MV-4-11 (cell line): ENCODE measurements at regions not wholly inside any gene's neighbourhood (a gene's known extent, or its start where the extent isn't known, plus 50 kb on each side); places are given as distances from the start of the nearest gene placed in this dataset.
A peak's percentile ranks its signal among the peaks of the same experiment; 100 is the strongest.

Experiments used
- DNase-seq: peaks from one replicate; lab custom pipeline; 2025; lab: John Stamatoyannopoulos, UW

DNA sequence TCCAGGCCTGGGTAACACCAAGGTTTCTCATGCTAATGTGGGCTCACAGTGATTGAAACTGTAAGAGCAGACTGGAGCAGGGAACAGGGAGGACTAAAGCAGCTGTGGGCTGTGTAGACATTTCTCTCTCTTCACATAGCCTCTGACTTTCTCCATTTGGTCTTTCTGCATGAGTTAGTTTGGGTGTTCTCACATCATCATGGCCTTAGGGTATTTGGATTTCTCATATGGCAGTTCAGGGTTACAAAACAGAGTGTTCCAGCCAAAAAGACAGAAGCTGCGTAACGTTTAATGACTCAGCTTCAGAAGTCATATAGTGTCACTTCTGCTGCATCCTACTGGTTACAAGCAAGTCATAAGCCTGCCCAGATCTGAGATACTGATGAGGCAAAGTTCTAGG is 52.0 kb upstream of the OSBPL8 start:
- peak; percentile 74 for DNase-seq

DNA sequence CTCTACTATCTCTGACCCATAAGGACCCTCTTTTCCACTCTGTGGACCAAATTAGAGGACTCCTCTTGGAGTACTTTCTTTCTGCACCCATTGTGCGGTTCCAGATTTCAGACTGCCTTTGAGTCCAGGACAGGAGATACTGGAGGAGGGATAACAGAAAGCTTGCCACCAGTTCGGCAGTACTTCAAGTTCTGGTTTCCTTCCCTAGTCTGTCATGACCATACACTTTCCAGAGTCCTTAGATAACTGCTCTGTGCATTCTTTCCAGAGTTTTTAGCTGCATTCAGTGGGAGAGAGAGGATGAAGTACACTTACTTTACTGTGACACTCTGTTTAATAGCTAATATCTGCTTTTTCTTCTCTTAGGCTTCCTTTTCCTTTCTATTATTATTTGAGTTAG is 54.8 kb upstream of the OSBPL8 start:
- DNase-seq: no peak

DNA sequence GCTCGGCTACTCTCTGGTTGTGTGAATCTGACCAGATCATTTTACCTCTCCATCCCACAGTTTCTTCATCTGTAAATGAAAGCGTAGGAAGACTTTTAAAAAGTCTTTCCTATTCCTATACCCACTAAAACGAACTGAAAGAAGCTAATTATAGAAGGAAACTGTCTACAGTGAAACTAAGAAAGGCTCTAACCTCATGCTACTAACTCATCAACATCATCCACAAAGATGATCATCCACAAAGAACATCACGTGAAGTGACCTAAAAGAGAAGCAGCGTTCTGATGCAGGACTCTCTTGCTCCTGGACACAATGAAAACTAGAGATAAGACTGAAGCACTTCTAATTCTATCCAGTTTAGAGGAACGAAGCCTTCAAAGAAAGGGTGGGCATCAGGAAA is 58.5 kb upstream of the OSBPL8 start:
- peak; percentile 53 for DNase-seq

DNA sequence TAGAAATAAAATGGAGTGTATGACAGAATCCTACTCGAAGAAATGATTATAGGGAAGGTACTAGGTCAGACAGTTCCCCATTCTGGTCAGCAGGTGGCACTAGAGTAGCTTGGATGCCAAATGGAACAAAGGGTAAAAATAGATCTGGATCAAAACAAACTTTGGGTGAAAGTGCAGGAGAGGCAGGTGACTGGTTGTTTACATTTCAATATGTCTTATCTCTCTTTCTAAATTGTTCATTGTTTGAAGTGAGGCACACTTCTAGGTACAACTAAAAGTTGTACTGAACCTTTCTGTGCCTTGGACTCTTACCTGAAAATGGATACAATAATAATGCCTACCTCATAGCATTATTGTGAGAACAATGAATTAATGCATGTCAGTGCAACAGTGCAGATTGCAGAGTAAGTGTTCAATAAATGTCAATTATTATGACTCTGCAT is 62.0 kb upstream of the OSBPL8 start:
- peak; percentile 55 for DNase-seq

DNA sequence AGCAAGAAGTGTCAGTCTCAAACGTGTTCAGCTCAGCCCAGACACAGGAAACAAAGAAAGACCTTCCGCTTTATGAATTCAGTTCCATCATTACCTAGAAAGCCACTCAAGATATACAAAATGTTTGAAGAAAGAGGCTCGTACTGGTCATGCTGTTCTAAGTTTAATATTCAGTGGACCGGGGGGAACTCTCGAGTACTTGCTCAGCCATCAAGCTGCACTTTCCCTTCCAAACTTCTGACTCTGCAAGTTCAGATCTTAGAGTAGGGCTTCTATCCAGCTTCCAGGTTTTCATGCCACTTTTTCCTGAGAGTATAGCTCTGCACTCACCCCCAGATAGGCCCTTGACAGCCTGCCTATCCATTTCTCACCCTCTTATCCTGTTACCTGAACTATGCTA is 62.8 kb upstream of the OSBPL8 start:
- no peak for DNase-seq

DNA sequence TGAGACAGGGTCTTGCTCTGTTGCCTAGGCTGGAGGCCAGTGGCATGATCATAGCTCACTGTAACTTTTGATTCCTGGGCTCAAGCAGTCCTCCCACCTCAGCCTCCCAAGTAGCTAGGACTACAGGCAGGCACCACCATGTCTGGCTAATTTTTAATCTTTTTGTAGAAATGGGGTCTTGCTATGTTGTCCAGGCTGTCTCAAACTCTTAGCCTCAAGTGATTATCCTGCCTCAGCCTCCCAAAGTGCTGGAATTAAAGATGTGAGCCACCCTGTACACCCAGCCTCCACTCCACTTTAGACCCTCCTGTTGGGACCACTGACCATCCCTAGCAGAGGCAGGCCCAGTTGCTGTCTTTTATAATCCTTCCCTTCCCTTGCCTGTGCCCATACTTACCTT is 63.3 kb upstream of the OSBPL8 start:
- no peak for DNase-seq

DNA sequence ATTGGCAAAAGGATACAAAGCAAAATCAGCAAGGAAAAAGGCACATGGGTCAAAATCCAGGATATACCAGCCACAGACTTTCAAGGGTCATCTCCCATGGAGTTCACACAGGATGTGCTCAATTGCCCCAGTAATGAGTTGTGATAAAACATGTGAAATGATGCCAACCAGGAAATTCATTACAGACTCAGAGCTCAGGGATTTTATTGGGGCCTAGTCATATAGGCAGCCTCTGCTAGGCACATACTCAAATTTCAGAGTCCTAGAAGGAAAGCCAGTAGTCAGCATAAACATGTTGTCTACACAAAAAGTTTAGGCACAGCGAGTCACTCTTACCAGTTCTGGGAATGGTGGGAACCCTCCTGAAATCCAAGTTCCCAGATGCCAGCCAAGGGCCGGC is 64.4 kb upstream of the OSBPL8 start:
- DNase-seq: no peak

DNA sequence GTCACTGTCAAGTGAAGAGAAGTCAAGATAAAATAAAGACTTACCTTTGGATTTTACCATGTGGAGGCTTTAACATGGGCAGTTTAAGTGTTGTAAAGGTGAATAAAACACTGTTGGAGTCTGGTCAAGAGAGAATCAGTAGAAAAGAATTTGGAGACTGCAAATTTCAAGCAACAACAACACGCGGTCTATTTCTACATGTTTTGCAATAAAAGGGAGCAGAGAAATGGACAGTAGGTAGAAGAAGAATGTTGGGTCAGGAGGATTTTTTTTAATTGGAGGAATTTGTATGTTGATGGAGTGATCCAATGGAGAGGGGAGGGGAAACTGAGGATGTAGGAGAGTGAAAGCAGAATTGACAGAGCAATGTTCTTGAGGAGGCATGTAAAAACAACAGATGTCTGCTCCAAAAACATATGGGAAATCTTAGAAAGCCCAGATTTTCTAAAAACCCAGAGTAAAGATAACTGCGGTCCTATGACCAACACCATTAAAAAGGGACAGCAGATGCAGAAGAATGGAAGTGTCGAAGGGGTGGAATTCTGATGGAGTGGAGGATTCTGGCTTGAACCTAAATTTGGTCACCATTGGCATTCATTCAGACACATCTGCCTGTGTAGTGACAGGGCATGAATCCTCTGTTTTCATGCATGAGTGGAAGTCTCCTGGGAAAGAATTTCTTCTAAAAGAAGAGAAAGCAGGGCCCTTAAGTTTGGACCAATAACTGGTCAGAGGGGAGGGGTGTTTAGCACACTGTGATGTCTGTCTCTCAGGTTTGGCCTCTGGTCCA is 68.0 kb upstream of the OSBPL8 start:
- DNase-seq: no peak

DNA sequence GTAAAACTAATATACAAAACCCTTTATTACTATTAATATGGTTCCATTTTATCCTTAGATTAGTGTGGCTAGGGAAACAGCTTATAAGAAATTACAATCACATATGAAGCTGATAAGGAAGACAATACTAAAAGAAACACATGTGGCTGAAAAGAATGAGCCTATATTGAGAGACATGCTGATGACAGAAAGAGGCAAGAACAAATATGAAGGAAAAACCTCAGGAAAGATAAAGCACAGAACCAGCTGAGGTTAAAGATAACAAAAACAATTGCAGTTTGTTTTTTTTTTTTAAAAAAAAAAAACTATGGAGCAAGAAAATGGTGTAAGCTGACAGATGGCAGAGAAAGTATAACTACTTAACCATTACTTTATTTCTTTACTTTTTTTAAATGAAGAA is 69.2 kb upstream of the OSBPL8 start:
- no peak for DNase-seq

DNA sequence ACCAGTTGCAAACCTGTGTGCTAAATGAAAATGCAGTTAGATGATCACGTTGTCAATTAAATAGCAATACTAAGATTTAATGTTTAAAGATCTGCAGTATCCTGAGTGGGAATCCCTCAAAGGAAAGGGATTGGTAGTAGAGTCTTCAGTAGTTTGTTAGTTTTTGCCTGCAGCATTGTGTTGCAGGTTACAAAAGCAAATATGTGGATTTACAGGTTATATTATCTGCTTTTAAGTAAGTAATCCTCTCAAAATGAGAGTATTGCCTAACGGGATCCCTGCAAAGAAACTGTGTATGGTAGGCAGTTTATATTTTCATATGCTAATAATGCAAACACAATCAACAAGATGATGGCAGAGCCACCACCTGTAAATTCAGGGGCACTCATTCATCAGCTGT is 72.2 kb upstream of the OSBPL8 start:
- DNase-seq: no peak

DNA sequence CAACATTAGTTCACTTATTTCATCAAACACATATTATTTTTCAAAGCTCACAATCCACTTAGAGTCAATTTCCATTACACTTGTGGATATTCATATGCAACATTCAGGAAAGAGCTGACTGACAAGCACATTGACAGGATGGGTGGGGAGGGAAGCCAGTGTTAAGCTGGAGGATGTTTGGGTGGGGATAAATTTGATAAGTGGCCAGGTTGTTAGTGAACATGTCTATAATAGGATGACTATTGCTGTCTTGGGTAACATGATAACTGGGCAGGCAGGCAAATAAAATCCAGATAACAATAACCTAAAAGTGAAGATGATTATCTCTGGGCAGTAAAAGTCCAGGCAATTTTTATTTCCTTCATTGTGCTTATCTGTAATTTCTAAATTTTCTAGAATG is 73.8 kb upstream of the OSBPL8 start:
- no peak for DNase-seq

DNA sequence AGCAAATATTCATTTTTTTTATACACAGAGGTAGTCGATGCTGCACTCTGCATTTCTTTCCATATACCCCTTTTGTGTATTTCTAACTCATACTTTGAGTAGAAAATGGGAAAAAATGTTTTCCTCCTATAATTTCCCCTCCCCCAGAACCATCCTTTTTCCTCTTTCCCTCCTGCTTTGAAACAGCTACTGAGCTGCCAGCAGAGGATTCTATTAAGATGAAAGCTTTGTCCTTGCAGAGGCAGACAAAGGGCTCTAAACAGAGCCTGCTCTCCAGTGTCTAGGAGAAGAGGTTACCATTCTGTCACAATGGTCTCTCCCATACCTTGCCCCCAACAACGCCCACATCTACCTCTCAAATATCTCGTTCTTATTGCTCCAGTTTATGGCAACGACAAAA is 74.6 kb upstream of the OSBPL8 start:
- no peak for DNase-seq

DNA sequence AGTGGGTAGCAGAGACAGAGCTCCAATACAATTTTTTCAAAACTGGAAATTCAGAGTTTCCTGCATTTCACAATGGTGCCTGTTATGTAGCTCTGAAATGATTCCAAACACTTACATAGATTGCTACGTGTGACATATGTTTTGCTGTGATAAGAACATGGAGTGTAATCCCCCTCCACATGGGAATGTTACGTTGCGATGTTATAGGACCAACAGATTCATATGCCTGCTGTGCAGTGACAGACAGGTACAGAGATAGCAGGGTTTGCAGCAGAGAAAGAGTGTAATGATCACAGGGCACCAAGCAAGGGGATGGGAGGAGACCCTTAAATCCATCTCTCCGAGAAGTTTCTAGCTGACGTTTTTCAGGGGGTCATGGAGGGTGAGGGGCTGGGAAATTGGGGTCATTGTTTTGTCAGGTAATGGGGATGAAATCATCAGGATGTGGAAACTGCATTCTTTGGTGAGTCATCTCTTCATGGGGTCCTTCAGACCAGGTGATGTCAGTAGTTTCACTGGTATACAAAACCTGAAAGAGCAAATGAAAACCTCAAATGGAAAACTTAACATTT is 76.6 kb upstream of the OSBPL8 start:
- DNase-seq: no peak

DNA sequence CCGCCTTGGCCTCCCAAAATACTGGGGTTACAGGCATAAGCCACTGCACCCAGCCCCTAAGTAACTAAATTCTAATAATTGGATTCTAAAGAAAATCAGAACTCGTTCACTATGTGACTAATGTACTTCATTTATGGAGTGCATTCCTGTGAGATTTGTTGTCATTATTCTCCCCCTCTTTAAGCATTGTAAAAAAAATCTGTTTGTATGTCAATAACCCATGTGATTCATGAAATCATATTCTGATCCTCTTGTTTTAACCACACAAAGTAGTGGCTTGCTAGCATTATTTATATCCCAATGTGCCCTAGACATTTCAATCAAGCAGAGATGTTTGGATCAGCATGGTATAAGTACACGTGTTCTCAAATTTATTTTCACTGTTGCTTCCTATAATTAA is 78.2 kb upstream of the OSBPL8 start:
- DNase-seq: no peak

DNA sequence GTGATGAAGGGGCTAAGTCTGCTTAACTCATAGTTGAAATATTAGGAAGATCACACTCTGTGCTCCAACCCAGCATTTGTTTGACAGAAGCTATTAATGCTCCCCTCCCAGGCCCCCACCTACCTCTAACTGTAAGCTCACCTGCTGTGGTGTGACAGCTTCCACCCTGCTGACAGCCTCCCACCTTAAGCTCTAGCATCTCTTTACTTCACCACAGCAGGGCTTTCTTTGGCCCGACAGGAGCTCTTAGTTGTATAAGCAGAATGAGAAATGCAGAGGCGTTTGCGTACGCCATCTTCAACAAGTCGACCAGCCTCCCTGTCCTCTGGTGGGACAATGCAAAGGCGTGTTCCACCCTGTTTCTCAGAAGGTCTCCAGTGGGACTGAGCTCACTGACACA is 80.1 kb upstream of the OSBPL8 start:
- no peak for DNase-seq

DNA sequence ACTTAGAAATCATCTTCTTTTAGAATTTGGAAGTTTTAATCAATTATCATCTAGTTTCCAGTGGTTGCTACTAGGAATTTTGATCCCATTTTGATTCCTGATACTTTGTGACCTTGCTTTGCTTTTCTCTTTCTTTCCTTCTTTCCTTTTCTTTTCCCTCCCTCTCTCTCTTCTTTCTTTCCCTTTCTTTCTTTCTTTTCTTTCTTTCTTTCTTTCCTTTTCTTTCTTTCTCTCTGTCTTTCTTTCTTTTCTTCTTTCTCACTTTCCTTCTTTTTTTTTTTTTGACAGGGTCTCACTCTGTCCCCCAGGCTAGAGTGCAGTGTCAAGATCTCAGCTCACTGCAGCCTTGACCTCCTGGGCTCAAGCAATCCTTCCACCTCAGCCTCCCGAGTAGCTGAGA is 81.5 kb upstream of the OSBPL8 start:
- no peak for DNase-seq

DNA sequence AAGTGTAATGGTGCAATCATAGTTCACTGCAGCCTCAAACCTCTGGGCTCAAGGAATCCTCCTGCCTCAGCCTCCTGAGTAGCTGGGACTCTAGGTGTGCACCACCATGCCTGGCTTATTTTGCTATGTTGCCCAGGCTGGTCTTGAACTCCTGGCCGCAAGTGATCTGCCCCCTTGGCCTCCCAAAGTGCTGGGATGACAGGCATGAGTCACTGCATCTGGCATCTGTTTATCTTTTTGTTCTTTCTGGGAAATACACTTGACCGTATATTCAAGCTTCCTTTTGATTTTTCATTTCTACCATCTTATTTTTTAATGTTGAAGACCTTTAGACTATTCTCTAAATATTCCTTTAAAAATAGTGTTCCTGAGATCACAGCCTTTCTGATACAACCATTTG is 82.4 kb upstream of the OSBPL8 start:
- no peak for DNase-seq

DNA sequence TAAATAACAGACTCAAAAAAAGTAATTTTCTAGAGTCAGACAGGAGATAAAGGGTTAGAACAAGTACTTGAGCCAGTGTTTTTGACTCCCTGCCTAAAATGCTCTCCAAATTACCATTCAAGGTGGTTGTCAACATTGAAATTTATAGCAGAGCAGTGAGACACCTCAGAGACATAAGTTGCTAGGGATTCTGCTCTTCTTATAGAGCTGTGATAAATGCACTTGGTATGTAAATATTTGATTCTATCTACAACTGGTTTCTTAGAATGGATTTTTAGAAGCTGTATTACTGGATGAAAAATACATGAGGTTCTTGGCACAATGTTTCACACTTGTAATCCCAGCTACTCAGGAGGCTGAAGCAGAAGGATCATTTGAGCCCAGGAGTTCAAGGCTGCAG is 83.9 kb upstream of the OSBPL8 start:
- no peak for DNase-seq

DNA sequence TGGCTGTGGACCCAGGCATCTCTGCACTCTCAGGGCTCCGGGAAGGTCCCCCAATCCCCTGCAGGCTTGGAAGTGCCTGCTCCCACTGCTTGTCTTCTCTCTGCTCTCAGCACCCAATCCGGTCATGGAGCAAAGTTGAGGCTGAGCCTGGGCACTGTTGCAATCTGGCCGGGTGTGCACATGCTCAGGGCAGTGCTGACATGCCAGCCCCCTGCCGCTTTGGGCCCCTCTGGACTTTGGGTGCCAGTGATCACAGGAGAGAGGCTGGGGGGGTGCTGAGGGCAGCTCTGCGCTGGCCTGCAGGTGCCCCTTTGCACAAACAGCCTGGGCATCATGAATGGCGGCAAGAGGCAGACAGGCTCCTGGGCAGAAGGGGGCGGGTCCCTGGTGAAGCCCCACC is 85.4 kb upstream of the OSBPL8 start:
- no peak for DNase-seq

DNA sequence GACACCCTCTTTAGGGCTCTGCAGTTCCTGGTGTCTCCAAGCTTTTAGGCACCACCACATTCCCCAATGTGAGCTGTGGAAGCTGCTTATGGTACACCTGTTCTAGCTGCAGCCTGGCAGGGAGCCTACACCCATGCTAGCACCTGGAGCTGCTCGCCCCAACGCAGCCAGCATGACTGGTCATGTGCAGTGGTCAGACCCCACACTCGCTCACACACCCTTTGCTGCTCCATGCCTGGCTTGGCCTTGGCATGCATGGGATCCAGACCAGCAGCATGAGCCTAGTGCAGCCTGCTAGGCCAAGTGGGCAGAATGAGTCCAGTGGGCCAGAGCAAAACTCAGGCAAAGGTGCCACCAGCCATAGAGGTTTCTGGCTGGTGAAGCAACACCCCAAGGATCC is 86.4 kb upstream of the OSBPL8 start:
- DNase-seq: no peak

DNA sequence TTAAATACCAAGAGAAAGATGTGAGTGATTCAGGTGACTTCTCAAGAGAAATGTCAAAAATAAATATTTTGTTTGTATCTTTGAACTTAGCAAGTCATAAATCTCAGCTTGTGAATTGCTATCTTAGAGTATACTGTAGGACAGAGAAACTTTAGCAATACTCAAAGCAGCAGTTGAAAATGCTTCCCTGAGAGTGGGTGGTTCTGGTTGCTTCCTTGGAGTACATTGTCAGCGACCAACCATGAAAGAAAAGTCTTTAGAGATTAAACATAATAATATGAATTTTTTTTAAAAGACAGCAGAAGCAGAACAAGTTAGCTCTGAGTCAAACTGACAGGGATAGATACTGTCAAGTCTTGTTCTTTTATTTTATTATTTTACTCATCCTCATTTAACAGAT is 86.8 kb upstream of the OSBPL8 start:
- DNase-seq: no peak

DNA sequence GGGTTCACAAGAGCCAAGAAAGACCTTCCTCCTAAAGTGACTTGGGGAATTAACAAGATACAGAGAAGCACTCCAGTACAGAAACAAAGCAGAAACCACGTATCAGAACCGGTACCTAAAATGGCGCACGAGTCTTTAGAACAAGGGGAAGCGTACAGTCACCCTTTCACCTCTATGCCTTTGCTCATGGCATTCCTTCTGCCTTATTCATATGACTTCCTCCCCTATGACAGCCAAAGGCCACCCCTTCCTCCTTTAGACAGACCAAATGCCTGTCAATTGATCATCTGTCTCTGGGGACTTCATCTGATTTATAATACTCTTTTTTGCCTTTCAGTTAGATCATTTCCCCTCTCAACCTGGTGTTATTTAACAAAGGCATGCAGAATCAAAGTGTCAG is 89.5 kb upstream of the OSBPL8 start:
- no peak for DNase-seq

DNA sequence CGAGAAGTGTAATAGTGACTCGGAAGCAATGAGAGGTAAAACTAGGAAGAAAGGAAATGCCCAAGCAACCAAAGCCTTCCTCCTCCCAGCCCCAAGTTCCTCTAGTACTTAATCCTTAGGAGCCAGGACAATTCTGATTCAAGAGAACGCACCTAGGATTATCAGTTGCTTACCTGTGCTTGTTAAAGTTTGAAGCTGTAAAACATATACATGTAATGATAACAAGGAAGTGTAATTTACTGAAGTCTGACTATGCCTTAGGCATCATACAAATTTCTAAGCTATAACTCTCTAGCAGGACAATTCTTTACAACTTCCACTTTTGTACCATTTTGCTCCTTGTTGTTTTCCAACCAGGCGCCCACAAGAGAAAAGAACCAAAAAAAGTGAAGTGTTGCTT is 92.8 kb upstream of the OSBPL8 start:
- no peak for DNase-seq

DNA sequence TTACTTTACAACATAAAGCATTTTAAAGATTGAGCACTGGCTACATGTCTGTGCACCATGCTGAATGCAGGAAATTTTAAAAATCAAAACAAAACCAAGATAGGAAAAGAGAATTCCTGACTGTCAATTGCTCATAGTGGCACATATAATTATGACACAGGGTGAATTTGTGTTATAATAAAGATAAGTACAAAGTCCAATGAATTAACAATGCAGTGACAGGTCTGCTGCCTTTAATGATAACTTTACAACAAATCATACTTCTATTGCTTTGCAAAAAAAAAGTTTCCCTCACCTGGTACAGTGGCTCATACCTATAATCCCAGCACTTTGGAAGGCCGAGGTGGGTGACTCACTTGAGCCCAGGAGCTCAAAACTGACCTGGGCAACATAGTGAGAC is 93.8 kb upstream of the OSBPL8 start:
- no peak for DNase-seq
